22Rv1 (cell line): ENCODE measurements at regions not wholly inside any gene's neighbourhood (a gene's known extent, or its start where the extent isn't known, plus 50 kb on each side); places are given as distances from the start of the nearest gene placed in this dataset.

Experiments
- CTCF ChIP-seq: fragments of 450-650 bp; IDR thresholded peaks from 2 replicates; pipeline ENCODE4 v1.5.1; 2017; ENCODE audit warnings: mild to moderate bottlenecking
- ZFX ChIP-seq: fragments of 450-650 bp; IDR thresholded peaks from 2 replicates; pipeline ENCODE4 v1.6.1; 2017; ENCODE audit warnings: antibody characterized with exemption, borderline replicate concordance

DNA sequence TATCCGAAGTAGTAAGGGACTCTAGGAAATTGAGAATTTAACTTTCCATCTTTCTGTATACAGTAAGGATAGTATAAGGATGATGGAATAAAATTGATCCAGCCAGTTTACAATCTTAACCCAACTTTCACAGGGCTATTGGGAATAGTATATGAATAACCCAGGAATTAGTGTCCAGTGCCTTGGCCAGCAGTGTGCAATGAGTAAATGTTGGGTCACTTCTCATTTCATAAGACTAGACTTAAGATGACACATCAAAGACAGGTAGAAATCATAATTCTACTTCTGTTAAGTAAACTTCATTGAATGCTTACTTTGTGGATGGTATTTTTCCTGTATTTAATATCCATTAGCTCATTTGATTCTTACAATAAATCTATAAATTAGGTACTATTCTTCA, 949.6 kb upstream of the GOT2 start:
- TF ChIP-seq CTCF (no peak), ZFX (no peak)
